Tibial nerve (tissue), 4 donors: ENCODE measurements at regions not wholly inside any gene's neighbourhood (a gene's known extent, or its start where the extent isn't known, plus 50 kb on each side); places are given as distances from the start of the nearest gene placed in this dataset.

Experiments
- CTCF ChIP-seq, 5 experiments: fragments of 200-600 bp in 3 of 5; fragments of 450-650 bp in 2 of 5; sonication (generic) in 3 of 5; IDR thresholded peaks; one replicate each; pipeline ENCODE4 v1.5.1; 2016 to 2019; ENCODE audit warnings: antibody characterized with exemption in 5 of 5, mild to moderate bottlenecking in 3 of 5, moderate library complexity in 2 of 5
- EP300 ChIP-seq, 2 donors: sonication (generic); formaldehyde crosslinking; IDR thresholded peaks; one replicate each; pipeline ENCODE4 v1.6.1; 2017; ENCODE audit warnings: antibody characterized with exemption in 2 of 2, mild to moderate bottlenecking in 1 of 2
- POLR2A ChIP-seq, 2 donors: fragments of 450-650 bp; IDR thresholded peaks; one replicate each; pipeline ENCODE4 v1.6.1; 2017; ENCODE audit warnings: antibody characterized with exemption in 2 of 2, mild to moderate bottlenecking in 2 of 2, moderate library complexity in 2 of 2

- TF ChIP-seq CTCF (IDR thresholded peaks at IDR 0.05) (no peak), POLR2A (IDR thresholded peaks at IDR 0.05) (no peak), EP300 (IDR thresholded peaks at IDR 0.05) (no peak)
Measured at GRCh38 chr13:21980049-21980448, 309.2 kb downstream of the FGF9 start.
